ENCODE measurements at regions not wholly inside any gene's neighbourhood (a gene's known extent, or its start where the extent isn't known, plus 50 kb on each side); places are given as distances from the start of the nearest gene placed in this dataset.

DNA sequence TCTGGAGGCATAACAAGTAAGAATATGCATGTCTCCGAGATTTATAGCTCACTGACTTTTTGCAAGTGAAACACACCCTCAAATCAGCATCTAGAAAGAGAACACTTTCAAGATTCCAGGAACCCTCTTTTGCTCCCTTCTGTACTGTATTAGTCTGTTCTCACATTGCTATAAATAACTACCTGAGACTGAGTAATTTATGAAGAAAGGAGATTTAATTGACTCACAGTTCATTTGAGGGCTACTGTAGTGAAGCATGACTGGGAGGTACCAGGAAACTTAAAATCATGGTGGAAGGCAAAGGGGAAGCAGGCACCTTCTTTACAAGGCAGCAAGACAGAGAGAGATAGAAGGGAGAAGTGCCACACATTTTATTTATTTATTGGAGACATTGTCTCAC lies 269.9 kb downstream of the UTRN start:
- TF ChIP-seq POLR2A (IDR thresholded peaks at IDR 0.05) (no peak), POLR2AphosphoS5 (IDR thresholded peaks at IDR 0.05) (no peak), EP300 (IDR thresholded peaks at IDR 0.05) (no peak)
- TF ChIP-seq, protein P1, sequence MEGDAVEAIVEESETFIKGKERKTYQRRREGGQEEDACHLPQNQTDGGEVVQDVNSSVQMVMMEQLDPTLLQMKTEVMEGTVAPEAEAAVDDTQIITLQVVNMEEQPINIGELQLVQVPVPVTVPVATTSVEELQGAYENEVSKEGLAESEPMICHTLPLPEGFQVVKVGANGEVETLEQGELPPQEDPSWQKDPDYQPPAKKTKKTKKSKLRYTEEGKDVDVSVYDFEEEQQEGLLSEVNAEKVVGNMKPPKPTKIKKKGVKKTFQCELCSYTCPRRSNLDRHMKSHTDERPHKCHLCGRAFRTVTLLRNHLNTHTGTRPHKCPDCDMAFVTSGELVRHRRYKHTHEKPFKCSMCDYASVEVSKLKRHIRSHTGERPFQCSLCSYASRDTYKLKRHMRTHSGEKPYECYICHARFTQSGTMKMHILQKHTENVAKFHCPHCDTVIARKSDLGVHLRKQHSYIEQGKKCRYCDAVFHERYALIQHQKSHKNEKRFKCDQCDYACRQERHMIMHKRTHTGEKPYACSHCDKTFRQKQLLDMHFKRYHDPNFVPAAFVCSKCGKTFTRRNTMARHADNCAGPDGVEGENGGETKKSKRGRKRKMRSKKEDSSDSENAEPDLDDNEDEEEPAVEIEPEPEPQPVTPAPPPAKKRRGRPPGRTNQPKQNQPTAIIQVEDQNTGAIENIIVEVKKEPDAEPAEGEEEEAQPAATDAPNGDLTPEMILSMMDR (IDR thresholded peaks at IDR 0.05), result no peak
- Histone ChIP-seq H3K27ac (no peak overlapping the region), H3K27me3 (no peaks in the 10 kb centered on the region), H3K4me1 (no peaks in the 10 kb centered on the region), H3K36me3 (peaks cover 0 to 70% of the 10 kb centered on the region in 2 donors), H3K9me3 (no peaks in the 10 kb centered on the region), H3K4me3 (no peak overlapping the region)
- ATAC-seq, result no peak
- WGBS, 2 donors (ENCODE audit: low coverage in 1 of 2), result 92% methylated on average over 1 of the region's 1 CpG; no CpG with 5 or more reads in 1 of the 2 donors

DNA sequence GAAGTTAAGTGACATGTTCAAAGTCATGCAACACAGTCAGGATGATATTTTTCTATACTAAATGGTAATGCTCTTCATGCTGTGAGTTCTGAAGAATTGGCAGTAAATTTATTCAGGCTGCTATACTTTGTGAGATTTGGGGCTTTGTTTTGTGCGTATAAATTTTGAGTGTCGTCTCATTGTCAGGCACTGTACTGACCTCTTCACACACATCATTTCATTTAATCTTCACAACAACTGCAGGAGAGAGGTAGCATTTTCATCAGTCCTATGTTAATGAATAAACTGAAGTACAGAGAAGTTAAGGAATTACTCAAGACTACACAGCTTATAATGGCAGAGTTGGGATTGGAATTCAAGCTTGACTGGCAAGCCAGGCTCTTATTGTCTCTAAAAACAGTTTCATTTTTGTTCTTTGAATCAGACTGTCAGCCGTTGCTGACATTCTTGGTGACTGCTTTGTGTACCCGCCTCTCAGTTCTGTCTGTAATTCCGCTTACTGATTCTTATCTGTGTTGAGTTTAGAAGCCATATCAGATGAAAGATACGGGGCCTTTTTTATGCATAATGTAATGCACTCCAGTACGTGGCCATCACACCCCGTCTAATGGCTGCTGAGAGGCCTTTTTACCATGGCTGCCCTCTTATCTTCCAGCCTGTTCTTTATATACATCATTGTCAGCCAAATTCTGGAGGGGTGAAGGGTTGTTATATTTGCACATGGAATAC lies 274.9 kb downstream of the UTRN start:
- H3K4me3 ChIP-seq, result no peak overlapping the region
- no peaks in the 10 kb centered on the region for H3K27me3 ChIP-seq
- WGBS, 2 donors (ENCODE audit: low coverage in 1 of 2), result 68 to 70% methylated on average over 7 to 8 of the region's 8 CpGs
- H3K9me3 ChIP-seq, result no peaks in the 10 kb centered on the region
- no peaks in the 10 kb centered on the region for H3K4me1 ChIP-seq
- peaks cover 0 to 33% of the 10 kb centered on the region in 2 donors for H3K36me3 ChIP-seq
- ATAC-seq, result no peak
- no peak overlapping the region for H3K27ac ChIP-seq
- no peak for TF ChIP-seq EP300 (IDR thresholded peaks at IDR 0.05)
- TF ChIP-seq POLR2AphosphoS5 (IDR thresholded peaks at IDR 0.05), result no peak
- no peak for TF ChIP-seq POLR2A (IDR thresholded peaks at IDR 0.05)
- TF ChIP-seq, protein P1 (IDR thresholded peaks at IDR 0.05), result no peak

DNA sequence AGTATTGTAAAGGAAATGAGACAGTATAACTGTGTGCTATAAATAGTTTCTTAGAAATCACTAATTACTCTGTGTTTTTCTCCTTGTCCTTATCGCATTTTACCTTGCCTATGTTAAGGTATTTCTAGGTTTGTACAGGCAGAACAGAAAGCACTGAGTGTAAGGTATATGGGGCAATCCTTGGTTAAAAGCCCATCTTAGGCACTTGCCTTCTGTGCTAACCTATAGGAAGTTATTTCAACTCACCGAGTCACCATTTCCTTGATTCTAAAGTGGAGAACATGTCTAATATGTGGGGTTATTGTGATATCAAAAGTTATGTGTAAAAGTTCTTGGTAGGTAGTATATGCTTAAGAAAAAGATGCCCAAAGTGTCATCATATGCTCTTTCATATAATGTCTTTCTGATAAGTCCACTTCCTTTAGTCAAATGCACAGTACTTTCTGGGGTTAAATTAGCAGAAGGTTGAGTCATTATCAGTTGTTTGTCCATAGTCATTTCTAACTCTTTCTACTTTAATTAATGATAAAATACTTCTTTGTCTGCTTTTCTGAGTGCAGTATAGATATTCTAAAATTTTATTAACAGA lies 276.4 kb downstream of the UTRN start:
- TF ChIP-seq POLR2AphosphoS5 (IDR thresholded peaks at IDR 0.05), result no peak
- no peak for TF ChIP-seq EP300 (IDR thresholded peaks at IDR 0.05)
- TF ChIP-seq, protein P1 (IDR thresholded peaks at IDR 0.05), result no peak
- no peak for TF ChIP-seq POLR2A (IDR thresholded peaks at IDR 0.05)
- Histone ChIP-seq H3K4me1 (no peaks in the 10 kb centered on the region), H3K4me3 (no peak overlapping the region), H3K27ac (no peak overlapping the region), H3K9me3 (no peaks in the 10 kb centered on the region), H3K36me3 (peaks cover 0 to 22% of the 10 kb centered on the region in 2 donors), H3K27me3 (no peaks in the 10 kb centered on the region)
- WGBS, 2 donors (ENCODE audit: low coverage in 1 of 2), result 95 to 96% methylated on average over 2 of the region's 2 CpGs
- ATAC-seq, result no peak

DNA sequence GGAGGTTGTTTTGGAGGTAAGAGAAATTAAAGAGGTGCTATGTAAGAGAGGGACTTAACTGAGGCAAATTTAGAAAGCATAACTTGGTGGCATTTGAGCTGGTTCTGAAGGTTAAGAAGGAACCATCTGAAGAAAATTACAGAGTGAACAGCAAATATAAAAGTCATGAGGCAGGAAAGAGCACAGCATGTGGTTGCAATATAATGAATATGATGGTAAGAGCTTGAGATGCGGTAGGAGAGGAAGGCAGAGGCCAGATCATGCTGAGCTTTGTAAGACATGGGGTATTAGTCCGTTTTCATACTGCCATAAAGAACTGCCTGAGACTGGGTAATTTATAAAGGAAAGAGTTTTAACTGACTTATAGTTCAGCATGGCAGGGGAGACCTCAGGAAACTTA lies 279.1 kb downstream of the UTRN start:
- 90 to 92% methylated on average over 2 of the region's 2 CpGs for WGBS, 2 donors (ENCODE audit: low coverage in 1 of 2)
- ATAC-seq, result no peak
- Histone ChIP-seq H3K9me3 (no peaks in the 10 kb centered on the region), H3K4me1 (no peaks in the 10 kb centered on the region), H3K27ac (no peak overlapping the region), H3K36me3 (peaks cover 0 to 9% of the 10 kb centered on the region in 2 donors), H3K4me3 (no peak overlapping the region), H3K27me3 (no peaks in the 10 kb centered on the region)
- TF ChIP-seq POLR2A (IDR thresholded peaks at IDR 0.05) (no peak), EP300 (IDR thresholded peaks at IDR 0.05) (no peak)

DNA sequence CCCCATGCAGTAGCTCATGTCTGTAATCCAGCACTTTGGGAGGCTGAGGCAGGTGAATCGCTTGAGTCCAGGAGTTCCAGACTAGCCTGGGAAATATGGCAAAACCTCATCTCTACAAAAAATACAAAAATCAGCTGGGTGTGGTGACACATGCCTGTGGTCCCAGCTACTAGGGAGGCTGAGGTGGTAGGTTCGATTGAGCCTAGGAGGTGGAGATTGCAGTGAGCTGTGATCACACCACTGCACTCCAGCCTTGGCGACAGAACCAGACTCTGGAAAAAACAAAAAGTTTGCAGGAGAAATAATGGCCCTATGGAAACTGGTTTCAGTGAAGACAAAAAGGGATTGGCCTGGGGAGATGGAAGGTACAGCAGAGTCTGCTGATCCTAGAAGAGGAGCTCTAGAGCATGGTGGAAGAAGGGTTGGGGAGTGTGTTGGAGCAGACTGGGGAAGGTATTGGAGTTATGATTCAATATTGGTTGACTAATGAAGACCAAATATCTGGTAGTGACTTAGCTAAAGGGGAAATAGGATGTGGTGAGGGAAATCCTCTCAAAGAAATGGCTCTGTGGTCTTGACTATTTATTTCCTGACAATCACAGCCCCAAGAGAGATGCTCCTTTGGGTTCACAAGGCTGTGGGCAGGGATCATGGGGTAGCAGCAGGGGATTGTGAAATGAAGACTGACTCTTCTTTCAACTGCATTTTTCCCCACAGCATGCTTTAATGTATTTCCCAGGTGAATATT lies 281.9 kb downstream of the UTRN start:
- 85 to 100% methylated on average over 3 of the region's 3 CpGs for WGBS, 2 donors (ENCODE audit: low coverage in 1 of 2)
- Histone ChIP-seq H3K27me3 (no peaks in the 10 kb centered on the region), H3K9me3 (no peaks in the 10 kb centered on the region), H3K27ac (no peak overlapping the region), H3K36me3 (peaks cover 0 to 19% of the 10 kb centered on the region in 2 donors), H3K4me3 (no peak overlapping the region), H3K4me1 (no peaks in the 10 kb centered on the region)
- no peak for ATAC-seq
- TF ChIP-seq, protein P1 (IDR thresholded peaks at IDR 0.05), result no peak
- no peak for TF ChIP-seq EP300 (IDR thresholded peaks at IDR 0.05)
- no peak for TF ChIP-seq POLR2A (IDR thresholded peaks at IDR 0.05)
- no peak for TF ChIP-seq POLR2AphosphoS5 (IDR thresholded peaks at IDR 0.05)

Data from gastroesophageal sphincter (tissue), 4 donors.